Neural progenitor cell (in vitro differentiated cells): ENCODE measurements at regions not wholly inside any gene's neighbourhood (a gene's known extent, or its start where the extent isn't known, plus 50 kb on each side); places are given as distances from the start of the nearest gene placed in this dataset.
A peak's percentile ranks its signal among the peaks of the same experiment; 100 is the strongest.
"Not testable (repeated sequence)": the region's sequence is repeated elsewhere in the genome, so short reads cannot be mapped to it uniquely, and the experiment has no call there.

Source experiments
- DNase-seq: peaks from one replicate; pipeline ENCODE4 v3.0.0-alpha.2; 2016; ENCODE audit warnings: low spot score
- H2AFZ ChIP-seq: fragments of 200-600 bp; sonication (generic); replicated peaks from 2 replicates; pipeline ENCODE4 v1.6.1; 2016; ENCODE audit warnings: antibody characterized with exemption
- H3F3A ChIP-seq: fragments of 200-600 bp; sonication (generic); 2 replicates; pipeline ENCODE4 v1.6.1; 2016; ENCODE audit warnings: antibody characterized with exemption, low read depth
- H3K27ac ChIP-seq: fragments of 200-600 bp; sonication (generic); 2 replicates; pipeline ENCODE4 v1.5.1; 2016; ENCODE audit warnings: mild to moderate bottlenecking
- H3K27me3 ChIP-seq: fragments of 200-600 bp; sonication (generic); 2 replicates; pipeline ENCODE4 v1.6.1; 2016; ENCODE audit warnings: mild to moderate bottlenecking, moderate library complexity
- H3K36me3 ChIP-seq: fragments of 200-600 bp; sonication (generic); 2 replicates; pipeline ENCODE4 v1.5.1; 2016
- H3K4me1 ChIP-seq: fragments of 200-600 bp; sonication (generic); 2 replicates; pipeline ENCODE4 v1.6.1; 2016; ENCODE audit warnings: mixed run types
- H3K4me2 ChIP-seq: fragments of 200-600 bp; sonication (generic); 2 replicates; pipeline ENCODE4 v1.6.1; 2016
- H3K4me3 ChIP-seq: fragments of 200-600 bp; sonication (generic); 2 replicates; pipeline ENCODE4 v1.5.1; 2016
- H3K79me2 ChIP-seq: fragments of 200-600 bp; sonication (generic); 2 replicates; pipeline ENCODE4 v1.6.1; 2016; ENCODE audit warnings: low read depth
- H3K9ac ChIP-seq: fragments of 200-600 bp; sonication (generic); 2 replicates; pipeline ENCODE4 v1.6.1; 2016
- H3K9me3 ChIP-seq: fragments of 200-600 bp; sonication (generic); 2 replicates; pipeline ENCODE4 v1.5.1; 2016; ENCODE audit warnings: low read depth
- H4K20me1 ChIP-seq: fragments of 200-600 bp; sonication (generic); 2 replicates; pipeline ENCODE4 v1.6.1; 2016; ENCODE audit warnings: low read depth
- H3K27ac Mint-ChIP-seq: 3 replicates; pipeline ENCODE4 v1.8.0; 2021; ENCODE audit warnings: mixed read lengths
- H3K27me3 Mint-ChIP-seq: 2 replicates; pipeline ENCODE4 v1.8.0; 2022; ENCODE audit warnings: low read depth, mild to moderate bottlenecking, inconsistent platforms, moderate library complexity, mixed read lengths; ENCODE audit not compliant: insufficient read depth
- H3K36me3 Mint-ChIP-seq: 3 replicates; pipeline ENCODE4 v1.8.0; 2021; ENCODE audit warnings: mixed read lengths
- H3K4me1 Mint-ChIP-seq: 3 replicates; pipeline ENCODE4 v1.8.0; 2021; ENCODE audit warnings: mixed read lengths
- H3K4me3 Mint-ChIP-seq: 3 replicates; pipeline ENCODE4 v1.8.0; 2021; ENCODE audit warnings: mild to moderate bottlenecking, moderate library complexity, mixed read lengths
- H3K9me3 Mint-ChIP-seq: 3 replicates; pipeline ENCODE4 v1.8.0; 2020; ENCODE audit warnings: mixed read lengths
- EZH2 ChIP-seq: fragments of 200-600 bp; sonication (generic); IDR thresholded peaks from 2 replicates; pipeline ENCODE4 v1.6.1; 2017; ENCODE audit warnings: antibody characterized with exemption, mild to moderate bottlenecking, moderate library complexity
- EZH2phosphoT487 ChIP-seq: fragments of 200-600 bp; sonication (generic); IDR thresholded peaks from 2 replicates; pipeline ENCODE4 v1.6.1; 2017; ENCODE audit warnings: antibody characterized with exemption
- TF ChIP-seq, protein P1 (sequence below): fragments of 200-600 bp; sonication (generic); IDR thresholded peaks from 2 replicates; pipeline ENCODE4 v1.5.1; 2017; ENCODE audit warnings: antibody characterized with exemption, mild to moderate bottlenecking

- H3K4me3 Mint-ChIP-seq, result no peak overlapping the region
- H2AFZ ChIP-seq, result no peak overlapping the region
- no peak for DNase-seq
- peak overlapping the region; percentile 86 for H3K27ac Mint-ChIP-seq
- H3K27ac ChIP-seq, result no peak overlapping the region
- H3K36me3 Mint-ChIP-seq, result no peaks in the 10 kb centered on the region
- H3K4me2 ChIP-seq, result no peak overlapping the region
- peaks cover 2% of the 10 kb centered on the region for H3K9me3 Mint-ChIP-seq
- no peak overlapping the region for H3K9ac ChIP-seq
- H3K79me2 ChIP-seq, result no peaks in the 10 kb centered on the region
- no peaks in the 10 kb centered on the region for H3K9me3 ChIP-seq
- no peaks in the 10 kb centered on the region for H4K20me1 ChIP-seq
- H3K4me1 Mint-ChIP-seq, result peaks cover 12% of the 10 kb centered on the region
- no peaks in the 10 kb centered on the region for H3K36me3 ChIP-seq
- peaks cover 19% of the 10 kb centered on the region for H3F3A ChIP-seq
- no peak overlapping the region for H3K4me3 ChIP-seq
- H3K27me3 ChIP-seq, result no peaks in the 10 kb centered on the region
- H3K4me1 ChIP-seq, result no peaks in the 10 kb centered on the region
- peaks cover 6% of the 10 kb centered on the region for H3K27me3 Mint-ChIP-seq
- TF ChIP-seq EZH2phosphoT487 (no peak), EZH2 (no peak)
- TF ChIP-seq, protein P1, sequence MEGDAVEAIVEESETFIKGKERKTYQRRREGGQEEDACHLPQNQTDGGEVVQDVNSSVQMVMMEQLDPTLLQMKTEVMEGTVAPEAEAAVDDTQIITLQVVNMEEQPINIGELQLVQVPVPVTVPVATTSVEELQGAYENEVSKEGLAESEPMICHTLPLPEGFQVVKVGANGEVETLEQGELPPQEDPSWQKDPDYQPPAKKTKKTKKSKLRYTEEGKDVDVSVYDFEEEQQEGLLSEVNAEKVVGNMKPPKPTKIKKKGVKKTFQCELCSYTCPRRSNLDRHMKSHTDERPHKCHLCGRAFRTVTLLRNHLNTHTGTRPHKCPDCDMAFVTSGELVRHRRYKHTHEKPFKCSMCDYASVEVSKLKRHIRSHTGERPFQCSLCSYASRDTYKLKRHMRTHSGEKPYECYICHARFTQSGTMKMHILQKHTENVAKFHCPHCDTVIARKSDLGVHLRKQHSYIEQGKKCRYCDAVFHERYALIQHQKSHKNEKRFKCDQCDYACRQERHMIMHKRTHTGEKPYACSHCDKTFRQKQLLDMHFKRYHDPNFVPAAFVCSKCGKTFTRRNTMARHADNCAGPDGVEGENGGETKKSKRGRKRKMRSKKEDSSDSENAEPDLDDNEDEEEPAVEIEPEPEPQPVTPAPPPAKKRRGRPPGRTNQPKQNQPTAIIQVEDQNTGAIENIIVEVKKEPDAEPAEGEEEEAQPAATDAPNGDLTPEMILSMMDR, result no peak
These were observed 269.4 kb upstream of the IRX1 start for GRCh38 chr5:3325972-3326840.

- peaks cover 6% of the 10 kb centered on the region for H3K27me3 Mint-ChIP-seq
- no peak overlapping the region for H3K4me3 ChIP-seq
- H3K36me3 ChIP-seq, result no peaks in the 10 kb centered on the region
- H3K27ac Mint-ChIP-seq, result peak overlapping the region; percentile 93
- no peaks in the 10 kb centered on the region for H3K9me3 ChIP-seq
- H3K4me1 ChIP-seq, result no peaks in the 10 kb centered on the region
- peaks cover 2% of the 10 kb centered on the region for H3K9me3 Mint-ChIP-seq
- no peak overlapping the region for H2AFZ ChIP-seq
- no peaks in the 10 kb centered on the region for H3K79me2 ChIP-seq
- H3K4me2 ChIP-seq, result no peak overlapping the region
- peaks cover 12% of the 10 kb centered on the region for H3K4me1 Mint-ChIP-seq
- DNase-seq, result peak; percentile 11
- H3K27me3 ChIP-seq, result no peaks in the 10 kb centered on the region
- TF ChIP-seq EZH2phosphoT487 (no peak), EZH2 (no peak)
- TF ChIP-seq, protein P1, result no peak
- H3F3A ChIP-seq, result peaks cover 19% of the 10 kb centered on the region
- H3K27ac ChIP-seq, result no peak overlapping the region
- H3K9ac ChIP-seq, result no peak overlapping the region
- no peaks in the 10 kb centered on the region for H4K20me1 ChIP-seq
- no peak overlapping the region for H3K4me3 Mint-ChIP-seq
- H3K36me3 Mint-ChIP-seq, result no peaks in the 10 kb centered on the region
These were observed 270.2 kb upstream of the IRX1 start for GRCh38 chr5:3325201-3325971.

DNA sequence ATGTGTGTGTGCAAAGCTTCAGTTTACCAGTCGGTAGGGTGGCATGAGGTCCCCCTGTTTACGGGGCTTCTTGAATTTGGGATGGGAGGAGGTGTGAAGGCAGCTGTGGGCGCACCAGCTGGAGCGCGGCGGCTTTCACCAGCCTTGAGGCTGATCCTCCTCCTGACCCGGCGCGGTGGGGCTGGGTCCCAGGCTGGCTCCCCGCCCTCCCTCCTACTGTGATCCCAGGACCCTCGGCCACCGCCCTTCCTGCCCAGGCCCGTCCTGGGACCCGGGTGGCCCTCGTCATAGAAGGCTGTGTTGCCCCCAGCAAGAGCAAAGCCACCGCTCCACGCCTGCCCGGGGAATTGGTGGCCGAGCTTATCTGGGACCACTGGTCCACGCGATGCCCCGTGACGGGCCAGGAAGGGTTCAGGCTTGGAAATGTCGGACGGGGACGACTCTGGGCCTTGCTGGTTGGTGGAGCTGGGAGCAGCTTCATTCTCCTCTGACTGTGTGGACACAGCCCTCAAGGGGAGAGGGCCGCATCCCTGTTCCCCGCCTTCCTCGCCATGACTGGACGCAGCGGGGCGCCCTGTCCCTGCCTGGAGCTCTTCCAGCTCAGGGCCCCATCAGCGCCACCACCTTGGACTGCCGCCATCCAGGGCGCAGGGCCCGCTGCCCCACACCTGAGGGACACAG, 271.1 kb upstream of the IRX1 start:
- peaks cover 6% of the 10 kb centered on the region for H3K27me3 Mint-ChIP-seq
- H3K4me2 ChIP-seq, result no peak overlapping the region
- no peak overlapping the region for H3K4me3 Mint-ChIP-seq

DNA sequence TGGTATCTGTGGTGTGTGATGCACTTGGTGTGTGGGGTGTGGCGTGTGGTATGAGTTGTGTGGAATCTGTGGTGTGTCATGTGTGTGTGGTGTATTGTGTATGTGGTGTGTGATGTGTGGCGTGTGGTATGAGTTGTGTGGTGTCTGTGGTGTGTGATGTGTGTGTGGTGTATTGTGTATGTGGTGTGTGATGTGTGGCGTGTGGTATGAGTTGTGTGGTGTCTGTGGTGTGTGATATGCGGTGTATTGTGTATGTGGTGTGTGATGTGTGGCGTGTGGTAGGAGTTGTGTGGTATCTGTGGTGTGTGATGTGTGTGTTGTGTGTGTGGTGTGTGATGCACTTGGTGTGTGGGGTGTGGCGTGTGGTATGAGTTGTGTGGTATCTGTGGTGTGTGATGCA, 271.7 kb upstream of the IRX1 start:
- H3K4me3 ChIP-seq, H3K27ac Mint-ChIP-seq, DNase-seq, H3K9me3 ChIP-seq, H2AFZ ChIP-seq, H3K27ac ChIP-seq, H3K79me2 ChIP-seq, H3K4me2 ChIP-seq, H3K4me3 Mint-ChIP-seq, H3K36me3 ChIP-seq, H3K9ac ChIP-seq, H3K36me3 Mint-ChIP-seq, H3K9me3 Mint-ChIP-seq, H4K20me1 ChIP-seq, H3K27me3 Mint-ChIP-seq, H3K27me3 ChIP-seq, H3K4me1 ChIP-seq: not testable (repeated sequence)
- H3F3A ChIP-seq, result peaks cover 19% of the 10 kb centered on the region
- peaks cover 12% of the 10 kb centered on the region for H3K4me1 Mint-ChIP-seq

More for the DNA sequence above, 271.1 kb upstream of the IRX1 start:
- Mint-ChIP-seq H3K27ac (no peak overlapping the region), H3K9me3 (peaks cover 2% of the 10 kb centered on the region), H3K36me3 (no peaks in the 10 kb centered on the region), H3K4me1 (peaks cover 12% of the 10 kb centered on the region)
- no peaks in the 10 kb centered on the region for H3K79me2 ChIP-seq
- H3K9ac ChIP-seq, result no peak overlapping the region
- H3F3A ChIP-seq, result peaks cover 19% of the 10 kb centered on the region
- H3K27me3 ChIP-seq, result no peaks in the 10 kb centered on the region
- H3K36me3 ChIP-seq, result no peaks in the 10 kb centered on the region
- H3K9me3 ChIP-seq, result no peaks in the 10 kb centered on the region
- no peaks in the 10 kb centered on the region for H4K20me1 ChIP-seq
- no peak overlapping the region for H3K4me3 ChIP-seq
- H3K4me1 ChIP-seq, result no peaks in the 10 kb centered on the region
- peak; percentile 43 for DNase-seq
- TF ChIP-seq EZH2phosphoT487 (no peak), EZH2 (no peak)
- TF ChIP-seq, protein P1, result no peak
- no peak overlapping the region for H2AFZ ChIP-seq
- no peak overlapping the region for H3K27ac ChIP-seq
